GM18520 (cell line): ENCODE measurements at regions not wholly inside any gene's neighbourhood (a gene's known extent, or its start where the extent isn't known, plus 50 kb on each side); places are given as distances from the start of the nearest gene placed in this dataset.

Source experiments
- ATAC-seq: cut with Tn5 transposase; IDR thresholded peaks from one replicate; pipeline ENCODE4 v1.9.1; 2021; ENCODE audit not compliant: unreplicated experiment

GRCh38 chr12:14148489-14149270, 167.3 kb upstream of the GRIN2B start:
- no peak for ATAC-seq

GRCh38 chr12:14153803-14154202, 172.4 kb upstream of the GRIN2B start:
- peak; percentile 26 for ATAC-seq

GRCh38 chr12:14156606-14157005, 175.2 kb upstream of the GRIN2B start:
- ATAC-seq, result no peak

- ATAC-seq, result peak; percentile 95
Observed at GRCh38 chr12:14157088-14157747, 175.8 kb upstream of the GRIN2B start.

- no peak for ATAC-seq
Observed at GRCh38 chr12:14164266-14164665, 182.9 kb upstream of the GRIN2B start.

GRCh38 chr12:14167005-14167628, 185.7 kb upstream of the GRIN2B start:
- ATAC-seq, result no peak

GRCh38 chr12:14169281-14169680, 187.9 kb upstream of the GRIN2B start:
- ATAC-seq, result no peak

- peak; percentile 40 for ATAC-seq
Observed at GRCh38 chr12:14171106-14171505, 189.7 kb upstream of the GRIN2B start.

- no peak for ATAC-seq
Observed at GRCh38 chr12:14175206-14175605, 190.3 kb upstream of the ATF7IP start.

- ATAC-seq, result no peak
Observed at GRCh38 chr12:14185427-14186192, 179.9 kb upstream of the ATF7IP start.

GRCh38 chr12:14186193-14186502, 179.3 kb upstream of the ATF7IP start:
- ATAC-seq, result no peak

- ATAC-seq, result no peak
Observed at GRCh38 chr12:14187002-14187401, 178.5 kb upstream of the ATF7IP start.

GRCh38 chr12:14187966-14188365, 177.5 kb upstream of the ATF7IP start:
- no peak for ATAC-seq

GRCh38 chr12:14188744-14189143, 176.7 kb upstream of the ATF7IP start:
- ATAC-seq, result no peak

GRCh38 chr12:14190694-14191093, 174.8 kb upstream of the ATF7IP start:
- ATAC-seq, result no peak

- no peak for ATAC-seq
Observed at GRCh38 chr12:14191612-14192011, 173.9 kb upstream of the ATF7IP start.

GRCh38 chr12:14193639-14194038, 171.8 kb upstream of the ATF7IP start:
- ATAC-seq, result no peak

- no peak for ATAC-seq
Observed at GRCh38 chr12:14194572-14194971, 170.9 kb upstream of the ATF7IP start.

GRCh38 chr12:14199455-14200198, 165.9 kb upstream of the ATF7IP start:
- no peak for ATAC-seq

- ATAC-seq, result no peak
Observed at GRCh38 chr12:14200598-14200997, 164.9 kb upstream of the ATF7IP start.

GRCh38 chr12:14201291-14201690, 164.2 kb upstream of the ATF7IP start:
- no peak for ATAC-seq
